GM21515 (cell line): ENCODE measurements at regions not wholly inside any gene's neighbourhood (a gene's known extent, or its start where the extent isn't known, plus 50 kb on each side); places are given as distances from the start of the nearest gene placed in this dataset.

ENCODE experiments used
- ATAC-seq: cut with Tn5 transposase; IDR thresholded peaks from one replicate; pipeline ENCODE4 v1.9.1; 2021; ENCODE audit not compliant: unreplicated experiment

GRCh38 chr1:58861506-58861905 lies 77.7 kb upstream of the JUN start:
- ATAC-seq, result no peak

GRCh38 chr1:58862728-58863385 lies 79.0 kb upstream of the JUN start:
- ATAC-seq, result no peak

- no peak for ATAC-seq
Observed at GRCh38 chr1:58864654-58865053, 80.8 kb upstream of the JUN start.

DNA sequence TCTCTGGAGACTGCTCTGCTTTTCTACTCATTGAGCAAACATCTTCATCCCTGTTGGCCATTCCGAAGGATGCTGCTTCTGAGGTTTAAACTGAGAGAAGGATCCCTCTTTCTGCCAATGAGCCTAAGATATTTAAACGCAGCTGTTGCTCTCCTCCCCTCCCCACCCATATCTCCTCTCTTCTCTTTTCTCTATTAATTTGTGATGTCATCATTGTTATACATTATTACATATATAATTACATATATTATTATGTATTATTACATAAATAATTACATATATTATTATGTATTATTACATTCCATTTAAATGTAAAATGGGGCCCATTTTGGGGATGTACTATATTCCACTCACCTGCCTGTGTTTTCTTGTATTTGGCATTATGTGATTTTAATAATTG lies 82.7 kb upstream of the JUN start:
- ATAC-seq, result no peak

DNA sequence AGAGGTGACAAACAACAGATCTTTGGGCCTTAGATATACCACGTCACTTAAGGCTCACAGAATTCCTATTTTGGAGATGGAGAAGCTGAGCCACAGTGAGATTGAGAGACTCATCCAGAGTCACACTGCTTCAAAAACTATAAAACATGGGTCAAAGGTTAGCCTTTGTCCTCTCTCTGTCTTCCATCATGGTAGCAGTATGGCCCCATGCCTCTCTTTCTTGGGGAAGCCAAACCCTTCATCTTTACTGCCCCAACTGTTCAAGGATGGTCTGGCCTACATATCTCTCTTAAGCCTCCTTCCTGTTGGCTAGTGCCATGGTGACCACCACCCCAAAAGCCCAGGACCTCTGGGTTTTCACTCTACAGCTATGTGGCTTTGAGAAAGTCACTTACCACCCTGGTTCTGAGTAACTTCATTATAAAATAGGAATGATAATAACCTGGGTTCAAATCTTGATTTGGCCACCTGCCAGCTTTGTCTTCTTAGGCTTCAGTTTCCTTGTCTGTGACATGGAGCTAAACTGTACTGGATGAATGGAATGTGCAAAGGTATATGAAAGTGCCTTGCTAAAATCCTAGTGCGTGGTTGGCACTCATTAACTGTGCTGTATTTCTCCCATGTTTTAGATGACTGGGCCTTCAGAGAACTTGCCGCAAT lies 85.9 kb upstream of the JUN start:
- ATAC-seq, result no peak

GRCh38 chr1:58870298-58870676 lies 86.4 kb upstream of the JUN start:
- ATAC-seq, result no peak

DNA sequence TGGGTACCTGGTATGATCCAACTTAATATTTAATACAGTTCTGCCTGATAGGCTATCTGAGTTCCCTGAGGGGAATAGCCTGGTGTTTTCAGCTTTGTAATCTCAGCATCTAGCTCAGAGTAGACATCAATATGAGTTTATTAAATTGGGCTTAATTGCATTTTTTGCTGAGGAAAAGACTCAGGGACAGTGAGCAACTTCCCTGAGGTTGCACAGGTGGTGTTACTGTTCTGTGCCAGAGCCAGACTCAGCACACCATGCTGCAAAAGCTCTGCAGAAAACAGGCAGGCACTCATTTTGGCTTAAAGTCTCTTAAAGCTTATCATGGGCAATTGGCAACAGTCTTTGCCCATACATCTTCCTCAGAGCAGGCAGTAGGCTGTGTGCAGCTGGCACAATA lies 90.5 kb upstream of the JUN start:
- no peak for ATAC-seq

- no peak for ATAC-seq
Observed at GRCh38 chr1:58874757-58875755, 91.2 kb upstream of the JUN start.

- no peak for ATAC-seq
Observed at GRCh38 chr1:58879464-58879863, 95.6 kb upstream of the JUN start.

- no peak for ATAC-seq
Observed at GRCh38 chr1:58880592-58880991, 96.7 kb upstream of the JUN start.

DNA sequence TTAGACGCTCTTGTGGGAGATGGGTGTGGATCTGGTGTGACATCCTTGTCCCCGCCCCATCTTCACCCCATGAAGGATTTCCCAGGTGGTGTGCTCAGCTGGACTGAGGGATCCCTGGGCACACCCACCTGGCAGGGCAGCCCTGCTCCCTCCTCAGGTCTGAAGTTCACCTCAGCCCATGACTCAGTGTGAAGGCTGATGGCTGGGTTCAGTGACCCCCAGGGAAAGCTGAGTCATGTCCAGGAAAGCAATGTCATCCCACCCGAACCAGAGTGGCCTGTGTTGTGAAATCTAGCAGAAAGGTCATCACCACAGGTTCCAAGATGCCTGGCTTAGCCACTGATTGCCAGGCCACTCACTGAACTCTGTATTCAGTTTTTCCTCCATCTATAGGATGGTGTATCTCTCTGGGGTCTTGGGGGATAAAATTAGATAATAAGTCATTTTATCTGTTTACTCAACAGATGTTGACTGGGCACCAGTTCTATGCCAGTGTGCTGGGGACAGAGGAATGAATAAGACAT lies 97.7 kb upstream of the JUN start:
- ATAC-seq, result no peak

GRCh38 chr1:58882322-58882948 lies 98.6 kb upstream of the JUN start:
- ATAC-seq, result no peak

DNA sequence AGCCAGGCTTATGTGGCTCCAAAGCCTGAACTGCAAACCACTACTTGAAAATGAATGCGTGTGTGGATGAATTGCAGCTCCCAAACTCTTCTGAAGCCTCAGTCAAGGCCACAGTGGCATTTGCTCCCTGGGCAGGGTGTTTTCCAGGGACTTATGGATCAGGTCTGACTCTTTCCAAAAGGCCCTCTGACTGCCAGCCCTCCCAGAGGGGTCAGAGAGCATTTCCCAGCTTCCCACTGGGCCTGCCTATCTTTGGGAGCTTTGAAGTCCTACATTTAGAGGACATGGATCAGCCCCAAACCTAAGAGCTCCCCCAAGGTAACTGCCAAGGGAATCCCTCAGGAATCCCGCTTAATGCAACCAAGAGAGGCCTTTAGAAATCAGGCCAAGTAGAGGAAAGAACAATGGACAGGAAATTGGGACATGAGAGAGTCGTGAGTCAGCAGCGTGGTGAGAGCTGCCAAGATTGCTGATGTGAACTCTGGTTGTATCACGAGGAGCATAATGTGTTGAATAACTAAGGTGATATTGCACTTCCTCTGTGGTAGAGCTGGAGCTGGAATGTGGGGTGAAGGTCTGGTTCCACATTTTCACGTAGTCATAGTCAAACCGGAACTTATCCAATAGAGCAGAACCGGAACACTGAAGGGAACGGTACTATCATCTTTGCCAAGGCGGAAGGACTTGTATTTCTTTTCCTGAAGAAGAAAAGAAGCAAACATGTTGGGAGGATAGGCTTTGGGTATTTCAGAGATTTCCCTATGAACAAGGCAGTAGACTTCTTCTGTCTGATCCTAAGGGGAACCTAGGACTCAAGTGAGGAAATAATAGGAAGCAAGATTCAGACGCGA lies 99.4 kb upstream of the JUN start:
- peak; percentile 38 for ATAC-seq

DNA sequence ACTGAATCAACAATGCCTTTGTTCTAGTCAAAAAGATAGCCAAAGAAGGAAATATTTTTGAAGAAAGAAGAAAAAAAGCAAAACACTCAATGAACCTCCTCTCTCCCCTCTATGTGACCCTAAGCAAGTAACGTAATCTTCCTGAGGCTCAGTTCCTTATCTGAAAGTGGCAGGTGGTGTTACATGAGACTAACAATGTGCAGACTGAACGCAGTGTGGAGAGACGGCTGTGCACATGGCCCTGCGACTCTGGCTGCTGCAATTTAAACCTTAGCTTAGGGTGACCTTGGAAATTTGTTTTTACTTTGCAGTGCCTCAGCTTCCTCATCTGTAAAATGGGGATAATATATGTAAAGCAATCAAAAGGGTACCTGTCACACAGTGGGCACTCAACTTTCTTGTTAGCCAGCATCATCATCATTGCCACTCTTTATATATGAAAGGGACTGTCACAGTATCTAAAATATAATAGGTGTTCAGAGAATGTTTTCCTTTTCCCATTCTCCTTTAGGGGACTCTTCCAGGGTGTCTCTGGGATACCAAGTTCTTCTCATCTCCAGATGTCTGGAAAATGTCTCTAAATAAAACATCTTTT lies 100.1 kb upstream of the JUN start:
- ATAC-seq, result peak; percentile 64

GRCh38 chr1:58884706-58885661 lies 101.1 kb upstream of the JUN start:
- ATAC-seq, result no peak

- no peak for ATAC-seq
Observed at GRCh38 chr1:58885998-58886397, 102.2 kb upstream of the JUN start.

- ATAC-seq, result no peak
Observed at GRCh38 chr1:58886611-58887010, 102.8 kb upstream of the JUN start.

GRCh38 chr1:58887059-58887458 lies 103.2 kb upstream of the JUN start:
- ATAC-seq, result no peak

DNA sequence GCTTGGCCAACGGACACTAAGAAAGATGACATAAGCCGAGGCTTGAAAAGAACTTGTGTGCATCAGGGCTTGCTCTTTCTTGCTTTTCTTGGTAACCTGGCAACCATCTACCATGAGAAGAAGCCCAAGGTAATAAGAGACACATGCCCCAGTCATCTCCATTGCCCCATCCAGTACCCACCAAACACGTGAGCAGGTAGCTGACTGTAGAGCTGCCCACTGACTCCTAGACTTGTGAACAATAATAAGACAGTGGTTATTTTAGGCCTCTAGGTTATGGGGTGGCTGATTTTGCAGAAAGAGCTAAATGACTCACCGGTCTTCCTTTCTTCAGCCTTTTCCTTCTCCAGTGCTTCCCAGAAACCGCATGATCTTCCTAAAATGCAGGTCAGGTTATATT lies 105.0 kb upstream of the JUN start:
- ATAC-seq, result no peak
